ENCODE measurements at regions not wholly inside any gene's neighbourhood (a gene's known extent, or its start where the extent isn't known, plus 50 kb on each side); places are given as distances from the start of the nearest gene placed in this dataset.

- TF ChIP-seq, protein P1, sequence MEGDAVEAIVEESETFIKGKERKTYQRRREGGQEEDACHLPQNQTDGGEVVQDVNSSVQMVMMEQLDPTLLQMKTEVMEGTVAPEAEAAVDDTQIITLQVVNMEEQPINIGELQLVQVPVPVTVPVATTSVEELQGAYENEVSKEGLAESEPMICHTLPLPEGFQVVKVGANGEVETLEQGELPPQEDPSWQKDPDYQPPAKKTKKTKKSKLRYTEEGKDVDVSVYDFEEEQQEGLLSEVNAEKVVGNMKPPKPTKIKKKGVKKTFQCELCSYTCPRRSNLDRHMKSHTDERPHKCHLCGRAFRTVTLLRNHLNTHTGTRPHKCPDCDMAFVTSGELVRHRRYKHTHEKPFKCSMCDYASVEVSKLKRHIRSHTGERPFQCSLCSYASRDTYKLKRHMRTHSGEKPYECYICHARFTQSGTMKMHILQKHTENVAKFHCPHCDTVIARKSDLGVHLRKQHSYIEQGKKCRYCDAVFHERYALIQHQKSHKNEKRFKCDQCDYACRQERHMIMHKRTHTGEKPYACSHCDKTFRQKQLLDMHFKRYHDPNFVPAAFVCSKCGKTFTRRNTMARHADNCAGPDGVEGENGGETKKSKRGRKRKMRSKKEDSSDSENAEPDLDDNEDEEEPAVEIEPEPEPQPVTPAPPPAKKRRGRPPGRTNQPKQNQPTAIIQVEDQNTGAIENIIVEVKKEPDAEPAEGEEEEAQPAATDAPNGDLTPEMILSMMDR (IDR thresholded peaks at IDR 0.05), result no peak
- TF ChIP-seq POLR2AphosphoS5 (IDR thresholded peaks at IDR 0.05) (no peak), POLR2A (IDR thresholded peaks at IDR 0.05) (no peak)
Observed at GRCh38 chr16:50448522-50448921, 79.7 kb upstream of the BRD7 start.

All from upper lobe of left lung (tissue), 4 donors.